Daoy (cell line): ENCODE measurements at regions not wholly inside any gene's neighbourhood (a gene's known extent, or its start where the extent isn't known, plus 50 kb on each side); places are given as distances from the start of the nearest gene placed in this dataset.
A peak's percentile ranks its signal among the peaks of the same experiment; 100 is the strongest.

Experiments used
- DNase-seq: peaks from one replicate; pipeline ENCODE4 v3.0.0-alpha.2; 2015; ENCODE audit warnings: low read depth

DNA sequence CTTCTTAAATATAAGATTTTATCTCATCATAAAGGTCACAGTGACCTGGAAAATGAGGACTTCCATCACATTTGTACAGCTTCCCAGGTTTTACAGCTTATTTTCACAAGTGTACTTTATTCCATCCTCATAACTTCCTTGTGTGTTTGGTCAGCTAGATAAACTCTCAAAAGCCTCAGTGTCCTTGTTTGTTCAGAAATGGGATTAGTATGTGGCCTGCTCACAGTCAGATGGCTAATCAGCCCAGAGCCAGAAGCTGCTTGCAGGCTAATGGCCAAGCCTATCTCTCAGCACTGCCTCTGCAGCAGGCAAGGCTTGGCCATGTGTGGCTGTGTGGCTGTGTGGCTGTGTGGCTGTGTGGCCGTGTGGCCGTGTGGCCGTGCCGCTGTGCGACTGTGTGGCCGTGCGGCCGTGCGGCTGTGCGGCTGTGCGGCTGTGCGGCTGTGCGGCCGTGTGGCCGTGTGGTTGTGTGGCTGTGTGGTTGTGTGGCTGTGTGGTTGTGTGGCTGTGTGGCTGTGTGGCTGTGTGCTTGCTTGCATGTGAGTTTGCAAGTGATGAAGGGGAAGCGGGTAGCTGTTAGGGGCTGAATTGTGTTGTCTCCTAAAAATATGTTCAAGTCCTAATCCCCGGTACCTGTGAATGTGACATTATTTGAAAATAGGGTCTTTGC lies 233.0 kb upstream of the TNP1 start:
- DNase-seq, result no peak

- no peak for DNase-seq
These were observed 231.7 kb upstream of the TNP1 start for GRCh38 chr2:217091531-217091930.

DNA sequence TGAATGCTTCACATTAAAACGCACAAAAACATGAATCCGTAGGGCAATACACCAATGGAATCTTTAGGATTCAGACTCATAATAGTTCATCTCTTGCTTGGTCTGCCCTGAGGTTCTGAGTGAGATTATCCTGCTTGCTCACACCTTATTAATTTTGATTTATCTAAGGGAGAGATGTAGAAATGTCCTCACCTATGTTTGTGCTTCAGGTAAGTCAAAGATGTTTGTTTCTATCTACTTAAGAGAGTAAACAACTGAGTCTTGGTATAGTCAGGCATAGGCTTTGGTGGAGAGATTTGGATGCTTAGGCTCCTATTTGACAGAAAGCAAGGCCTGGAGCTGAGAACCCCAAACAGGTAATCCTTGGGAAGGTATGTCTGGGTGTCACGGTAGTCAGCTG lies 231.0 kb upstream of the TNP1 start:
- DNase-seq, result no peak

GRCh38 chr2:217090024-217090473 lies 230.2 kb upstream of the TNP1 start:
- DNase-seq, result no peak

DNA sequence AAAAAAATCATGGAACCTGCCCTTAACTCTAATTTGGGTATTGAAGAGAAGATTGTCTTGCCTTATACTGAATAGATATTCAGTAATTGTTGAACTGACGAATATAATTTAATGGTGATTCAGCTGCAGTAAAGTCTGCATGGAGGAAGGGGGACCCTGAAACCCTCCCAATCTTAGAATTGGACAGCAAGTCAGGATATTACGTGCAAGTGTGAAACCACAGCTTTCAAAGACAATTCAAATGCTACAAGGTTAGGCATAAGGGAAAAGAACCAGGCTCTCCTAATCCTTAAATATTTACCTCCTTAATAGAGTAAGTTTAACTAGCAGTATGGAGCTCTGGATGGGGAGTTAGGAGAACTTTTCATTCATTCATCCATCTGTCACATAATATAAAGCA lies 226.9 kb upstream of the TNP1 start:
- no peak for DNase-seq

DNA sequence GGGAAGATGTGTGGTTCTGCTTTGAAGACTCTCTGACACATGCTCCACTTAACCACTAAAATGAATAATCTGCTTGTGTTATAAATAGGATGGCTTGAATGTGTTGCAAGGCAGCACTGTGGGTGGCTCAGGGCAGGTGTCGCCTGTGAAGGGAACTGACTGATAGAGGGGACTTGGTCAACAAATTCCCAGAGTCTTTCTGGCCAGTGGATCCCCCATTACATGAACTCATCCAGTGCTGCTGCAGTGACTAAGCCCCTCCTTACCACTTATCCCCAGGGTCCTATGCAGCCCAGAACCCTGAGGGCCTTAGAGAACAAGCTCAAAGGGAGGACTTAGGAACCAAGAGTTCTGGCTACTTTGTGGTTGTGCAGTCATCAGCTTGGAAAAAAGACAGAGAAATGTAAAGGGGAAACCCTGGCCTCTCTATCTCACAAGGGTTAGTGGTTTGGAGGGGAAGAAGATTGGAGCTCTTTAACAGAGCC lies 226.2 kb upstream of the TNP1 start:
- peak; percentile 68 for DNase-seq

- DNase-seq, result peak; percentile 41
These were observed 225.7 kb upstream of the TNP1 start for GRCh38 chr2:217085543-217085942.

DNA sequence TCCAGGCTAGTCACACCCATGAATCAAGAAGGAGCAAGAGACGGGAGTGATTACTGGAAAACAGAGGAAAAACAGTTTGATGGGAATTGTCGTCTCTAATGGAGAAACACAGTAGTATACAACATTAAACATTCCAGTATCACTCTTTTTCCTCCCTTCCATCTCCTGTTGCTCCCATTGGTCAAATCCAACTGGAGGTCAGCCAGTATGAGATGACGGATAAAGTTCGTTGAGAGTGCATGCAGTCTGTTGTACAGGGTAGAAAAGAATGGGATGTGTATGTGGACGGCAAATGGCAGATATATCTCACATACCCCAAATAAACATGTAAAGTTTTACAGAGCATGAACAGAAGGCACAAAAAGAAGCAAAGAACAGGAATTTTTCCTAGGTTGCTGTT lies 221.9 kb upstream of the TNP1 start:
- no peak for DNase-seq

DNA sequence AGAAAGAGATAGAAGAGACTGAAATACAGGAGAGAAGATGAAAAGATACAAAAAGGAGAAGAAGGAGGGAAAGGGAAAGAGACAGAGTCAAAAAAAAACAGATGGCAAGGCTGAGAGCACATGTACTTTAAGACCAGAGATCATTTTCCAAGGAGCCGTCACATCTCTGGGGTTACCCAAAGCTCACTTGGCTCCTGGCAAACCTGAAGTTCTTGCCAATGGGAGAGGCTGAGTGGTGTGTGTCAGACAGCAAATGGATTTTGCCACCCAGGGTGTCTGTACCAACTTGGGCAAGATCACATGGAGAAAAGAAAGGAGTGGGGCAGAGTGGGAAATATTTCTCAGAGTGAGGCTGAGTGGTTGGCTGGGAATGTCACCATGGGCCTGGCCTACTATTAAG lies 219.3 kb upstream of the TNP1 start:
- no peak for DNase-seq

GRCh38 chr2:217077831-217078407 lies 218.1 kb upstream of the TNP1 start:
- no peak for DNase-seq

- no peak for DNase-seq
These were observed 216.9 kb upstream of the TNP1 start for GRCh38 chr2:217076657-217077232.

- no peak for DNase-seq
These were observed 216.2 kb upstream of the TNP1 start for GRCh38 chr2:217076058-217076435.

DNA sequence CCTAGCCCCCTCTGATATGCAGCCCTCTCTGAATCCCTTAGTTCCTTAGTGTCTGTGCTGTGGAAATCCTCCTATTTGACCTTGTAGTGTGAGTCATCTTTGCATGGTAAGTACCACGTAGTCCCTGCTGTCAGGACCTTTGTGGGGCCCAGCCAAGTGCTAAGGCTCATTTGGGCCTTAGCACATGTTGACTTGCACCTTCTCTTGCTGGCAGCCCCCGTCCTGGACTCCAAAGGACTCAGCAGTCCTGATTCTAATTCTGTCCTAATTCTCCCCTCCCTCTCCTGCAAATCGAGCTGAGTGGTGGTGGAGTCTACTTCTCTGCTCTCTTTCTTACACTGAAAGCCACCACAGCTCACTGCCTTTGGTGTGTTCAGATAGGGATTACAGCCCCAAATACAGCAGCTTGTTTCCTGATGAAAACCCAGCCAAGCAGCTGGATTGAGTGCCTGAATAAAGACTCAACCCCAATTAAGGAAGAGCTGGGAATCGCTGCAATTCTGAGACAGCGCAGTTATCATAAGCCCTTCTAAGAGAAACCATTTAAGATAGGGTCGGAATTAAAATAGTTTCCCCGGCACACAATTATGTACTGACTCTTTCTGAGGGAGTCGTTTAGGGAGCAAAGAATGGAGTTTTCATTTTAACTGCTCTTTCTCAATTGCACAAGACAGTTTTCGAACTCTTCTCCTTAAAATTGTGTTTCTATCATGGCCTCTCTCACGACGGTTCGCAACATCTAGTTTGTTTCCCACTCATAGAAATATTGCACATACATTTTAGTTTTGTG lies 215.6 kb upstream of the TNP1 start:
- DNase-seq, result no peak

GRCh38 chr2:217074576-217075255 lies 214.9 kb upstream of the TNP1 start:
- DNase-seq, result no peak

DNA sequence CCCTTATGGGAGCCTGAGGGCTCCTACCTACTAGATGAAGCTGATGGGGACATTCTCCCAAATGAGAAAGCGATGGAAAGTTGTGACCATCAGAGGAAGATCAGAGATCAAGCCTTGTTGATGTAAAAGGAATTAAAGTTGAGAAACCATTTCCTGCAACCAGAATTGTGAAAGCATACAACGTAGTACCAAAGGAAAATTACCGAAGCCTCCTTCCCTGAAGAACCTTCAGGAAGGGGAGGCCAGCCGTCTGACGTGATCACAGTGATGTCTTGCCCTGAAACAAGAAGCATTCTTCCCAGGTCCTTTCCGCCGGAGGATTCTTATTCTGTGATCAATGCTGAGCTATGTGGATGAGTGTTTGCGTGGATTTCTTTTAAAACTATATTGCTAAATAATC lies 211.6 kb upstream of the TNP1 start:
- no peak for DNase-seq

- no peak for DNase-seq
These were observed 210.7 kb upstream of the TNP1 start for GRCh38 chr2:217070611-217071010.

DNA sequence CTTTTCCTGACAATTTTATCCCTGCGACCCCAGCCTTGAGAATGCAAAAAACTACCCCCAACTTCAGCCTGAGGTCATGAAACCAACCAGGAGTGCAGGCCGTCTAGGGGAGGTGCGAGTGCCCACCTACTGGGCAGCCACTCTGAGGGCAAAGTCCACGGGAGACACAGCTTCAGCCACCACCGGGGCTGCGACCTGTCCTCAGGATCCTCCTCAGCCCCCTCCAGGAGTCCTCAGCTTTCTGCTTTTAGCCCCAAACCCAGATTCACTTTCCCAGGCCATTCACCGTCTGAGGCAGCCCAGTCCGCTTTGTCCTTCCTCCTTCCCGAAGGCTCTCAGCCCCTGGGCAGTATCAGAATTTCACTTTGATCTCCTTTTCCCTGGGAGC lies 210.2 kb upstream of the TNP1 start:
- DNase-seq, result no peak

GRCh38 chr2:217069263-217070042 lies 209.6 kb upstream of the TNP1 start:
- no peak for DNase-seq

DNA sequence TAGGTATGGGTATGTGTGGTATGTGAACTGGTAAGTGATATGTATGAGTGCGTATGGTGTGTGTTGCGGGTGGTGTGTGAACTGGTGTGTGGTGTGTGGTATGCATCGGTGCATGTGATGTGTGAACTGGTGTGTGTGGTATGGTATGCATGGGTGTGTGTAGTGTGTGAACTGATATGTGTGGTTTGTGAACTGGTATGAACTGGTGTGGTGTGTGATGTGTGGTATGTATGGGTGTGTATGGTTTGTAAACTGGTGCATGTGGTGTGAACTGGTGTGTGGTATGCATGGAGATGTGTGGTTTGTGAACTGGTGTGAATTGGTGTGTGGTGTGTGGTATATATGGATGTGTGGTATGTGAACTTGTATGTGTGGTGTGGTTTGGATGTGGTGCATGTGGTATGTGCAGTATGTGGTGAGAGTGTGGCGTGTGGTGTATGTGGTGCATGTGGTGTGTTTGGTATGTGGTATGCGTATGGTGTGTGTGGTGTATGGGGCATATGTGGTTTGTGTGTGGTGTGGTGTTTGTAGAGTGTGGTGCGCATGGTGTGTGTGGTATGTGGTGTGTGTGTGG lies 208.9 kb upstream of the TNP1 start:
- DNase-seq, result no peak

DNA sequence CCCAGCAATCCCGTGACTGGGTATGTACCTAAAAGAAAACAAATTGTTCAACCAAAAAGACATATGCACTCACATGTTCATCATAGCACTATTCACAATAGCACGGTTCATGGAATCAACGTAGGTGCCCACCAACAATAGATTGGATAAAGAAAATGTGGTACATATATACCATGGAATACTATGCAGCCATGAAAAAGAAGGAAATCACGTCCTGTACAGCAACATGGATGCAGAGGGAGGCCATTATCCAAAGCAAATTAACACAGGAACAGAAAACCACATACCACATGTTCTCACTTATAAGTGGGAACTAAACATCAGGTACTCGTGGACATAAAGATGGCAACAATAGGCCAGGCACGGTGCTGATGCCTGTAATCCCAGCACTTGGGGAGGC lies 207.9 kb upstream of the TNP1 start:
- DNase-seq, result no peak
